ENCODE measurements at regions not wholly inside any gene's neighbourhood (a gene's known extent, or its start where the extent isn't known, plus 50 kb on each side); places are given as distances from the start of the nearest gene placed in this dataset.
"Not testable (repeated sequence)": the region's sequence is repeated elsewhere in the genome, so short reads cannot be mapped to it uniquely, and the experiment has no call there.

DNA sequence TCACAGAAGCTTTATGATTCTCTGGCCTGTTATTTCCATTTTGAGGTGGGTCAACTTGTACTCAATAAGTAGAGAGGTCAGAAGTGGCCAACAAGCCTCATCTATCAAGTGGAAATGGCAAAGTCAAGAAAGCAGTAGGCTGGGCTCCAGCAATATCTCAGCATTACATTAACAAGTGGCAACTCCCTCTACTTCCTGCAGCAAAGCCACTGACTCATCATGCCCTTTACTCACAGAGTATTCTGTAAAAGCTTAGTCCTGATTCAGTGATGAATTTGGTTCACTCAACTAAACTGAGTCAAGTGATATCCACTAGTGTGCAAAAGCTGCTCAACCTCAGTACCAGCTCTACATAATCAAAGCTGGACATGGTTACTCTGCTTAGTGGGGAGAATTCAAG is 954.6 kb downstream of the EPHA3 start:
- DNase-seq = no peak
- H3K27ac ChIP-seq = no peak overlapping the region
- no peaks in the 10 kb centered on the region for H3K9me3 ChIP-seq
- H3K27me3 ChIP-seq = no peaks in the 10 kb centered on the region
- no peak for TF ChIP-seq POLR2A (IDR thresholded peaks at IDR 0.05)
- TF ChIP-seq, protein P1, sequence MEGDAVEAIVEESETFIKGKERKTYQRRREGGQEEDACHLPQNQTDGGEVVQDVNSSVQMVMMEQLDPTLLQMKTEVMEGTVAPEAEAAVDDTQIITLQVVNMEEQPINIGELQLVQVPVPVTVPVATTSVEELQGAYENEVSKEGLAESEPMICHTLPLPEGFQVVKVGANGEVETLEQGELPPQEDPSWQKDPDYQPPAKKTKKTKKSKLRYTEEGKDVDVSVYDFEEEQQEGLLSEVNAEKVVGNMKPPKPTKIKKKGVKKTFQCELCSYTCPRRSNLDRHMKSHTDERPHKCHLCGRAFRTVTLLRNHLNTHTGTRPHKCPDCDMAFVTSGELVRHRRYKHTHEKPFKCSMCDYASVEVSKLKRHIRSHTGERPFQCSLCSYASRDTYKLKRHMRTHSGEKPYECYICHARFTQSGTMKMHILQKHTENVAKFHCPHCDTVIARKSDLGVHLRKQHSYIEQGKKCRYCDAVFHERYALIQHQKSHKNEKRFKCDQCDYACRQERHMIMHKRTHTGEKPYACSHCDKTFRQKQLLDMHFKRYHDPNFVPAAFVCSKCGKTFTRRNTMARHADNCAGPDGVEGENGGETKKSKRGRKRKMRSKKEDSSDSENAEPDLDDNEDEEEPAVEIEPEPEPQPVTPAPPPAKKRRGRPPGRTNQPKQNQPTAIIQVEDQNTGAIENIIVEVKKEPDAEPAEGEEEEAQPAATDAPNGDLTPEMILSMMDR (IDR thresholded peaks at IDR 0.05) = no peak
- no peaks in the 10 kb centered on the region for H3K36me3 ChIP-seq
- no peak overlapping the region for H3K4me3 ChIP-seq
- H3K4me1 ChIP-seq = no peaks in the 10 kb centered on the region

DNA sequence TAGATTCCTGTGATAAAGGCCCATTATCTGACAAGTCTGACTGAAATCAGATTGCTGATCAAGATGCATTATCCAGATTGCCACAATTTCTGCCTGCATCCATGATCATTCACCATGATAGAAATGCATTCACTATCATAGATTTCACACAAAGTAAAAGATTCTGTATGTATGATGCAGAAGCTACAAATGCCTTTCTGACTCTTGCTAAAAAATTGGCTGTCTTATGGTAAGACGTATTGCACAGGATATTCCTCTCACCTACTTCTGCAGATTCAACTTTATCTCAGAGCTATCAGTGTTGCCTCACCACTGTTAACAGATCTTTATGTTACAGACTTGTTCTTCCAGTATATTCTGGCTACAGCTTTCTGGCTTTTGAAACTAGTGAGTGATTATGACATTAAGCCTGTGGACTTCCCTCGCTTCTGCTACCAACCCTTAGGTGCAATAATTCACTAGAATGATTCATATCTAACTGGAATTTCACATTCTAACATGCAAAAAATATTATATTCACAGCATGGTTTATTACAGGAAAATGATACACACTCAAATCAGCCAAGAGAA is 955.3 kb downstream of the EPHA3 start:
- H3K27me3 ChIP-seq = no peaks in the 10 kb centered on the region
- no peaks in the 10 kb centered on the region for H3K36me3 ChIP-seq
- no peak for DNase-seq
- H3K27ac ChIP-seq = no peak overlapping the region
- TF ChIP-seq, protein P1 (IDR thresholded peaks at IDR 0.05) = no peak
- TF ChIP-seq POLR2A (IDR thresholded peaks at IDR 0.05) = no peak
- no peaks in the 10 kb centered on the region for H3K9me3 ChIP-seq
- H3K4me1 ChIP-seq = no peaks in the 10 kb centered on the region
- H3K4me3 ChIP-seq = no peak overlapping the region

DNA sequence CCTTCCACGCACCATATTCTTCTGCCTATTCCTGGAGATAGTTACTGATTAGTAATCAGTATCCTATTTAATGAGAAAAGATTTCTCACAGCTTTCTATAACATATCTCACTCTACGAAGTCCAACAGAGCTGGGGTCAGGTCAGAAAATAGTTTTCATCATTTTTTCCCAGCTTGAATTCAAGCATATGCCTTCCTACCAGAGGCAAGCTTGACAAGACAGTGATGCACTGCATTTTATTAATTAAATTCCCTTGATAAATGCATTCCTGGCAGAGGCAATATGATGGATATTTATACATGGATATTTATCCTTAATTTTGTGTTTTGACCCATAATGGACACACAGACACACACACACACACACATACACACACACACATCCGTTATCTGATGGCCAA is 961.4 kb downstream of the EPHA3 start:
- H3K9me3 ChIP-seq = no peaks in the 10 kb centered on the region
- H3K27ac ChIP-seq = no peak overlapping the region
- no peaks in the 10 kb centered on the region for H3K36me3 ChIP-seq
- no peak for DNase-seq
- H3K27me3 ChIP-seq = no peaks in the 10 kb centered on the region
- no peaks in the 10 kb centered on the region for H3K4me1 ChIP-seq
- H3K4me3 ChIP-seq = no peak overlapping the region
- no peak for TF ChIP-seq POLR2A (IDR thresholded peaks at IDR 0.05)
- TF ChIP-seq, protein P1 (IDR thresholded peaks at IDR 0.05) = no peak

DNA sequence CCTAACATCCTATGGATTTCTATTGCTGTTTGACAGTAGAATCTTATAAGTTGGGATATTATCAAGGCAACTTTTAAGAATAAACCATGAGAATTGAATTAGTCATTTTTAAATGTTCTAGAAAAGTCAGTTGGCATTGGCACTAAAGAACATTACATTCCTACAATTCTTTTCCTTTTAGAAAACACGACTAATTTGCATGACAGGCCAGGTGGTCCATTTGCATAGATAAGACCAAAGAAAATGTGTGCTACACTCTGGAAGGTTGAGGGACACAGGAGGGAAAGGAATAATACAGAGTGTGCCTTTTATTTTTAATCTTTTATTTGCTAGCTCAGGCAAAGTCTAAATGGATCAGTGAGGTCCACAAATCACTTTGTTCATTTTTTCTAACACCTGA is 962.3 kb downstream of the EPHA3 start:
- Histone ChIP-seq H3K4me3 (no peak overlapping the region), H3K36me3 (no peaks in the 10 kb centered on the region), H3K27ac (no peak overlapping the region), H3K27me3 (no peaks in the 10 kb centered on the region), H3K4me1 (no peaks in the 10 kb centered on the region), H3K9me3 (no peaks in the 10 kb centered on the region)
- DNase-seq = no peak
- TF ChIP-seq, protein P1 (IDR thresholded peaks at IDR 0.05) = no peak
- no peak for TF ChIP-seq POLR2A (IDR thresholded peaks at IDR 0.05)

DNA sequence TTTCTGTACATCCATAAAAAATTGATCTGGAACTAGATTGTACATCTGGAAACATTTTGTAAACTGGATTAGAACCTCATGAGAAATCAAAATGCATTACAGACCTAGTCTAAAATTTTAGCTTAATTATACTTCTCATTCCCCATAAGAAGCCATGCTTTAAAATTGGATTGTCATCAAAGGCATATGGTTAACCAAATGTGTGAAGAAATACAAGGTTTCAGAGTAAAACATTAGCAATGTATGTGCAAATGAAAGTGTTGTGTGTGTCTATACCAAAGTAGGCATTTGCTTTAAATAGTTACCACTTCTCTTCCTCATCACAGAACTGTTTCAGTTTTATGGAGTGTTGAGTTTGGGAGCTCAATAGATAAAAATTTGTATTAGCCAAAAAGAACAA is 968.7 kb downstream of the EPHA3 start:
- no peak overlapping the region for H3K27ac ChIP-seq
- TF ChIP-seq, protein P1 (IDR thresholded peaks at IDR 0.05) = no peak
- TF ChIP-seq POLR2A (IDR thresholded peaks at IDR 0.05) = no peak
- H3K4me1 ChIP-seq = no peaks in the 10 kb centered on the region
- no peak for DNase-seq
- H3K27me3 ChIP-seq = no peaks in the 10 kb centered on the region
- no peak overlapping the region for H3K4me3 ChIP-seq
- no peaks in the 10 kb centered on the region for H3K36me3 ChIP-seq
- no peaks in the 10 kb centered on the region for H3K9me3 ChIP-seq

DNA sequence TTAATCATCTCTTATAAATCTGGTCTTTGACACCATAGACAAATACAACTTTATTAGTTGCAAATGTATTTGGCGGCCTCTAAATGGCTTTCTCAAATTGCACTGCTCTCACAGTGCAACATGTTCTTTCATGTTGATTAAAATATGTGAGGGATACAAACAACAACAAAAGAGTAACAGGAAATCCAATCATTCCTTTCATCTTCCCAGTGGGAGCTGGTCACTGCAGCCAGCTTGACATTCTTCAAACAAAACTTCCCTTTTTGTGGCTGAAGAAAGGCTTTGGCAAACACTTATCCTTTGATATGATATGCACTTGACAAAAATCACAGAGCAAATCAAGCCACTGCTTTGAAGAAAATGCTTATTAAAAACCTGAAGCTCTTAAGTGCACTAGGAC is 973.6 kb downstream of the EPHA3 start:
- Histone ChIP-seq H3K9me3 (no peaks in the 10 kb centered on the region), H3K4me1 (no peaks in the 10 kb centered on the region), H3K27ac (no peak overlapping the region), H3K27me3 (no peaks in the 10 kb centered on the region), H3K36me3 (no peaks in the 10 kb centered on the region), H3K4me3 (no peak overlapping the region)
- no peak for TF ChIP-seq POLR2A (IDR thresholded peaks at IDR 0.05)
- TF ChIP-seq, protein P1 (IDR thresholded peaks at IDR 0.05) = no peak
- DNase-seq = no peak

DNA sequence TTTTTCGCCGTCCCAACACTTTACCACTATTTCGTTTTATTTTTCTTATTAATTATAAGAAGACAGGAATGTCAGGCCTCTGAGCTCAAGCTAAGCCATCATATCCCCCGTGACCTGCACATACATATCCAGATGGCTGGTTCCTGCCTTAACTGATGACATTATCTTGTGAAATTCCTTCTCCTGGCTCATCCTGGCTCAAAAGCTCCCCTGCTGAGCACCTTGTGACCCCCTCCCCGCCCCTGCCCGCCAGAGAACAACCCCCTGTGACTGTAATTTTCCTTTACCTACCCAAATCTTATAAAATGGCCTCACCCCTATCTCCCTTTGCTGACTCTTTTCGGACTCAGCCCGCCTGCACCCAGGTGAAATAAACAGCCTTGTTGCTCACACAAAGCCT is 978.9 kb downstream of the EPHA3 start:
- not testable (repeated sequence) for H3K27ac ChIP-seq, H3K4me1 ChIP-seq, H3K36me3 ChIP-seq, H3K9me3 ChIP-seq, H3K27me3 ChIP-seq, H3K4me3 ChIP-seq, DNase-seq

Data from Peyer's patch (tissue), 4 donors.